HT1080 (cell line): ENCODE measurements at regions not wholly inside any gene's neighbourhood (a gene's known extent, or its start where the extent isn't known, plus 50 kb on each side); places are given as distances from the start of the nearest gene placed in this dataset.
"Not testable (repeated sequence)": the region's sequence is repeated elsewhere in the genome, so short reads cannot be mapped to it uniquely, and the experiment has no call there.

Source experiments
- DNase-seq: peaks from one replicate; pipeline ENCODE4 v3.0.0-alpha.2; 2015; ENCODE audit warnings: low read depth

- peak; percentile 20 for DNase-seq
Observed at GRCh38 chr1:104163912-104164476, 414.3 kb downstream of the AMY1C start.

- no peak for DNase-seq
Observed at GRCh38 chr1:104172243-104172681, 422.6 kb downstream of the AMY1C start.

- DNase-seq: peak; percentile 2
Observed at GRCh38 chr1:104182251-104182650, 432.6 kb downstream of the AMY1C start.

- DNase-seq: no peak
Observed at GRCh38 chr1:104189207-104189606, 439.5 kb downstream of the AMY1C start.

- no peak for DNase-seq
Observed at GRCh38 chr1:104190821-104191220, 441.1 kb downstream of the AMY1C start.

- peak; percentile 80 for DNase-seq
Observed at GRCh38 chr1:104195395-104195794, 445.7 kb downstream of the AMY1C start.

GRCh38 chr1:104196136-104196535 is 446.4 kb downstream of the AMY1C start:
- DNase-seq: no peak

- DNase-seq: no peak
Observed at GRCh38 chr1:104197516-104197915, 447.8 kb downstream of the AMY1C start.

GRCh38 chr1:104212239-104212638 is 462.5 kb downstream of the AMY1C start:
- DNase-seq: no peak

GRCh38 chr1:104217395-104217986 is 467.8 kb downstream of the AMY1C start:
- not testable (repeated sequence) for DNase-seq

- DNase-seq: no peak
Observed at GRCh38 chr1:104229860-104230259, 480.2 kb downstream of the AMY1C start.

GRCh38 chr1:104231676-104232075 is 482.0 kb downstream of the AMY1C start:
- no peak for DNase-seq

GRCh38 chr1:104235141-104235540 is 485.4 kb downstream of the AMY1C start:
- no peak for DNase-seq

- peak; percentile 4 for DNase-seq
Observed at GRCh38 chr1:104238991-104239390, 489.3 kb downstream of the AMY1C start.

- no peak for DNase-seq
Observed at GRCh38 chr1:104248385-104248784, 498.7 kb downstream of the AMY1C start.

GRCh38 chr1:104259481-104259880 is 509.8 kb downstream of the AMY1C start:
- no peak for DNase-seq

GRCh38 chr1:104263110-104263509 is 513.4 kb downstream of the AMY1C start:
- DNase-seq: not testable (repeated sequence)

- peak; percentile 51 for DNase-seq
Observed at GRCh38 chr1:104264521-104264920, 514.8 kb downstream of the AMY1C start.

GRCh38 chr1:104265163-104265562 is 515.5 kb downstream of the AMY1C start:
- DNase-seq: no peak

- DNase-seq: no peak
Observed at GRCh38 chr1:104266612-104267011, 516.9 kb downstream of the AMY1C start.

- DNase-seq: not testable (repeated sequence)
Observed at GRCh38 chr1:104288322-104288721, 538.6 kb downstream of the AMY1C start.

- peak; percentile 25 for DNase-seq
Observed at GRCh38 chr1:104291156-104291555, 541.5 kb downstream of the AMY1C start.

GRCh38 chr1:104294259-104294658 is 544.6 kb downstream of the AMY1C start:
- DNase-seq: no peak
